A204.1 (cell line): ENCODE measurements at regions not wholly inside any gene's neighbourhood (a gene's known extent, or its start where the extent isn't known, plus 50 kb on each side); places are given as distances from the start of the nearest gene placed in this dataset.

Source experiments
- FAIRE-seq: peaks from 2 replicates; lab custom pipeline; 2012; peaks lifted over from hg19 to GRCh38; lab: Jason Lieb, UNC

DNA sequence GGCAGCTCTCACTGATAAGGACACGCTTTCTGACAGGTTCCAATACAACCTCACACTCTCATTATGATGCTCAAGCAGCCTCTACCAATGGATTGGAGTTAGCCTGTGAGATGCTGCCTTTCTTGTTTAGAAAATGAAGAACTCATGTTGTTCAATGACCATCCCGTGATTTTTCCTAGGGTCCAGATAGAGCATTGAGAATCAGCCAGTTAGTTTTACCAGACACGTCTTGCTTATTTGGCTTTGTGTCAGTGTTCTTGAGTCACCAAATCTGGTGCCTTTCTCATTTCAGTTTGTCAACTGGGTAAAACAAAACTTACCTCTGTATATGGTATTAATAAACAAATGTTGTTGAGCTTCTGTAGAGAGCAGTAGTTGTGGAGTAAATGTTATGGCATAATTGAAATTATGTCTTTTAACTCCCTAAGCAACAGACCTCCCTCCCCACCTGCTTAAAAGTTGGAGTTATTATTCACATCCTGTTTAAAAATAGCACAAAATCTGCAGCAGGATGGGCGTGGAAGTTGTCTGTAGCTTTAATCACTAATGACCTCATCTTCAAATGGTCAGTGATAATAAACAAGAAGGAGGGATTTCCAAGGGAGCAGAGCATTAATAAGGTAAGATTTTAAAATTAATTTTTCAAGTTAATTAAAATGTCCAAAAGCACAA lies 167.3 kb downstream of the HRH4 start:
- no peak for FAIRE-seq

DNA sequence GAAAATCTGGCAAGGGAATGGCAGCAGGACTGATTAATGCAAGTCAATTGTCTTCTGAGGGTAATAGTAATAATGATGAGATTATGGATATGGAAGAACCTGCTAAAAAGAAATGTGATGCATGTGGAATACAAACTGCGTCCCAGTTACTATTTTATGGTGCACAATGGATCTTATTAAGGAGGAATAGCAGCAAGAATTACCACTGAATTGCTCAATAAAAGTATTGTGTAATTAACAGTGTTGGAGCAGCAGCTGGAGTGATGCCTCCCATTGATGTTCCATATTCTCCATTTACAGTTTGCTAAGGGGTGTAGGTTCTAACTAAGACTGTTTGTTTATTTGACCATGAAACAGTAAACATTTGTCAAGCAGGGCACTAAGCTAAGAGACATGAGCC lies 167.9 kb downstream of the HRH4 start:
- FAIRE-seq = no peak

DNA sequence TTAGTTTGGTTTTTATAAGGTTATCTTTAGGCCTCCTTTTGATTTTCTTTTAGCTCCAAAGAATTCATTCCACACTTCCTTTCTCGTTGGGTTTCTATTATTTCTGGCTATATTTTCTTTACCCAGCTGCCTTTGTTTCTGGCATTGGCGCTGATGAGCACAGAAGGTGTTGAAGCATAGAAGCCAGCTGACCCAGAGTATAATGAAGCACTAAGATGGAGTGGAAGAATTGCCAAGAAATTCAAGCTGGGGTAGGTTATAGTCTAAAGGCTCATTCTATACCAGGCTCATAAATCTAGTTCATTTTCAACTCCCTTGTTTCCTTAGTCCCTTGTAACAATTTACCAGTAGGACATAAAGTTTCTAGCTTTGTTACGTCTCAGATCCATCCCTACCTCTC lies 169.5 kb downstream of the HRH4 start:
- FAIRE-seq = no peak

DNA sequence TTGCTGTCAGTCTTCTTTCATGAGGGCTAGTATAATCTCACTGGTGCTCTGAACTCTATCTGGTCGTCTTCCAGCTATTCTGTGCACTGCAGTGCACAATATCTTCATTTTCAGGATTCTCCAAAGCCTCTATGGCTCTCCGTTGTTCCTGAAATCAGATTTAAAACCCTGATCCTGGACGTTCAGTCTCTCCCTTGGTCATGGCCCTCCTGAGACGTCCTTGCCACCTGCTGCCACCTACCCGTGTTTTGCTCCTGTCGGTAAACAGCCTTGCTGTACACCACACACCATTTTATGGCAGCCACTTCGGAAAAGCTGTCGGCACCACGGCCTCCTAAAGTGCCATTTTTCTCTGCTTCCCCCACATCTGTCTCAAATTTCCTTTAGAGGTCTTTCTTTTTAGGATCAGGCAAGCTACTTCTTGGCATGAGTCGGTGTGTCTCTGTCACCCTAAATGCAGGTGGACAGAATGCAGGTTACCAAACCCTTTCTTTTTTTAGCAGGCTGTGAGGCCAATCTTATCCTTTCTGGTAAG lies 170.0 kb downstream of the HRH4 start:
- FAIRE-seq = no peak

DNA sequence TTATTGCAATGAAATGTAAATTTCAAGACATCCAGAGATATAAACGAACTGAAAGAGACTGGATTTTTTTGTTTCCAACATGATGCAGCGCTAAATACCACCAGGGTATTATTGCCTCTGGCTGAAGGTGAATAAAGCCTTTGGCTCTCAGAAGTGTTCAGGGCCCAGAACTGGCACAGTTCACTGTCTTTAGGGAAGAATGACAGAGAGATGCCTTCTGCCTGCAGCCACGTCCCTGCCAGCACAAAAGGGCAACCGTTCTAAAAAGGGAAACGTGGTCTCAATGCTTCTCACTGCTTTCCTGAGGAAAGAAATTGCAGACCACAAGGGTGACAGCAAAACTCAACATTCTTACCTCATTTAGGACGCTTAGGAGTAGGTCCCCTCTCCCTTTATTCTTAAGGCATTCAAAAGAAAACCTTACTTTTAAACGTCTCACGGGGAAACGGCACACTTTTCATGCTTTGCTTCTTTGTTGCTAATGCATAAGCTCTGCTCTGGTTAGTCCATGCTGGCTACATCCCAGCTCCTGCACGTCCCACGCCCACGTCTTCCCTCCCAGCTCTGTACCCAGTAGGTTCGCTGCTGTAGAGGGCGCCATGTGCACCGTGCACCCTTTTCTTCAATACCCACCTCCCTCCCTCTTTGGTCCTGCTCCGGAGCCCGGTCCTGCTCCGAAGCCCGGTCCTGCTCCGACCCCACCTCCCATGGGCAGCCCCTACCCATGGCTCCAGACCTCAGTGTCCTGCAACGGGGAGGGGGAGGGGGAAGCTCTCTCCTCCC lies 171.0 kb downstream of the HRH4 start:
- no peak for FAIRE-seq

DNA sequence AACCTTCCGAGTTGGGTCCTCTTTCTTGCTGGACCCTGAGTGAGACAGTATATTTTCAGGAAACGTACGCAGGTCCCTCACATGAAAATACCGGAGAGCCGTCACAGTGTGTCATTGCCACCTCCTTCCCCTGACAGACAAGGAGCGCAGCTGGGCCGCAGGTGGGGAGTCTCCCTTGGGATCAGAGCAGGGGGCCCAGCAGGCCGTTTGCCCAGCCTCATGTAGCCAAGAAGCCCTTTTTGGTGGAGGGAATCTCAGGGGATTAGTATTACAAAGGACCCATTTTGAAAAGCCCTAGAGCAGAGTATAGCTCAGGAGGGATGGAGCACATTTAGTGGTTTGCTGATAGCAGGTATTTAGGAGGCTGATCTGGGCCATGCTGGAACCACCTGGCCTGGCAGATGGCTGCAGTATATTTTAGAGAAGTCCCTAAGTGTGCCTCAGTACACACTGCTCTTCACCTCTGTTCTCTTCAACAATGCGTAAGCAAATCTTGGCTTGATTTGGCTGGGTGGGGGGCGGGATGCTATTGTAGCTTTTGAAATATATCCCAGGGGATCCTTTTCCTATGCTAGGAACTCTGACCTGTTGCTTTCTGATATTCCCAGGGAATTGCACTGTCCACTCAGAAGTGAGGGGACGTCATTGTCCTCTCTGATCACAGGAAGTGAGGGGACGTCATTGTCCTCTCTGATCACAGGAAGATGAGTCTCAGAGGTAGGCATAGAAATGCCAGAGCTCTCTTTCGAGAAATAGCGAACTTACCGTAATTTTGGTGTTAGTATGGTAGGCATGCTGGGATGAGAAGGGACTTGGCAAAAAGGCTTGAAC lies 171.9 kb downstream of the HRH4 start:
- FAIRE-seq = no peak

DNA sequence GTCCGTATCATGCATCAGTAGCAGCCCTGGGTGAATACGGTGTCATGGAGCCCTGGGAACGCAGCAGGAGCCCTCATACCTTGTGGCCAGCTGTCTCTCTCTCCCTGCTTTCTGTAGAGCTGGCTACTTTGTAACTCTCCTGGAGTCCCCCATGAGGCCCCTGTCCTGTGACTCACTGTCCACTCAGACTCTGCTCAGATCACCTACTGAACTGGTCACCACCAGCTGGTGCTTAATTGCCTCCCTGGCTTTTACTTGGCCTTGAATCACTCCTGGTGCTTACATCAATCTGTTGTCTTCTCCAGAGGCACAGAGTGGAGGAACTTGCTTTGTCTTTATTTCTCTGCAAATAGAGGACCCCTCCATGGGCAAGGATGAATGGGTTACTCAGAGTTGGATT lies 172.7 kb downstream of the HRH4 start:
- no peak for FAIRE-seq

DNA sequence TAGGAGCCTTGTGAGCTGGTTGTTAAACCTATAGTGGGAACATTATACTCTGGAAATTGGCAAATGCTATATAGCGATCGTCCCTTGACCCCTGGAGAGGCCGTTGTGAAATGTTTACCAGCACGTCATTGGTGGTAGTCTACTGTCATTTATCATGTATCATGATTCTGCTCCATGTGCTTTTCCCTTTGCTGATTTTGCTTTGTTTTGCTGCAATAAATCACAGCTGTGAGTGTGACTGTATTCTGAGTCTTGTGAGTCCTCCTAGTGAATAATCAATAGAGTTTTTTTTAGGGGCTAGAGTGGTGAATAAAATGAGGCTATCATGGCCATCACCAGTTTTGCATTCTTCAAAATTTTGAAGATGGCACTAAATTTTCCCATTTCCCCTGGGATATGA lies 189.1 kb downstream of the HRH4 start:
- FAIRE-seq = no peak

DNA sequence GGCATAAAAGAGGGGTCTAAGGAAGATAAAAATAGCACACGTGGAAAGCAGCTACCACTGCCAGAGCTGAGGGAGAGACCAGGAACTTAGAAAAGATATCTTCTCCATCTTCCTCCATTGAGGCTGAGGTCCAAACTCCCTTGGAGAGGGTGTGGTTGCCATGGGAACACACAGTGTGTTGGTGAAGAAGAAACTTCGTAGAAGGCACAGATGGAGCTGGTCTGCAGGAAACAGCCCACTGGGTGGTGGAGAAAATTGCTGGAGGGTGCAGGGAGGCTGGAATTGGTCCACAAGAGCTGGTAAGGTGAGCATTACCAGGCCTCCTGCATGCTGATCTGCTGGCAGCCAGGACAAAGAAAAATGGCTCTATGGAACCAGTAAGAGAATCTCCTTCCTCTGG lies 191.0 kb downstream of the HRH4 start:
- FAIRE-seq = no peak

DNA sequence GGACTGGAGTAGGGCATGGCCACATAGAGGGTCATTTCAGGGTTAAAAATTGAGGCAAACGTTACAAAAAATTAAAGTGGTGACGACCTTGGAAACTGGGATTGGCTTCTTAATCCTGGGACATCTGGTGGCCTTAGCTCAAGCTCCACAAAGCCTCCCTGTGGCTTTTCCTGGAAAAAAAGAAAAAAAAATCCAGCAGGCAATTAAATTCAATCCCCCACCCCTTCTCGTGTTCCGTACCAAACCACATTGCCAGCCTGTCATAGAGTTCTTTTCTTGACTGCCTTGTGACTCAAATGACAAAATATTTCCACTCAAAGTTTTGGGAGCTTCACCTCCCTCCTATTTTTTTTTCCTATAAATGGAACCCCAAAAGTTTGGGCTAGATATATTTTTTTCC lies 195.6 kb downstream of the HRH4 start:
- FAIRE-seq = no peak

DNA sequence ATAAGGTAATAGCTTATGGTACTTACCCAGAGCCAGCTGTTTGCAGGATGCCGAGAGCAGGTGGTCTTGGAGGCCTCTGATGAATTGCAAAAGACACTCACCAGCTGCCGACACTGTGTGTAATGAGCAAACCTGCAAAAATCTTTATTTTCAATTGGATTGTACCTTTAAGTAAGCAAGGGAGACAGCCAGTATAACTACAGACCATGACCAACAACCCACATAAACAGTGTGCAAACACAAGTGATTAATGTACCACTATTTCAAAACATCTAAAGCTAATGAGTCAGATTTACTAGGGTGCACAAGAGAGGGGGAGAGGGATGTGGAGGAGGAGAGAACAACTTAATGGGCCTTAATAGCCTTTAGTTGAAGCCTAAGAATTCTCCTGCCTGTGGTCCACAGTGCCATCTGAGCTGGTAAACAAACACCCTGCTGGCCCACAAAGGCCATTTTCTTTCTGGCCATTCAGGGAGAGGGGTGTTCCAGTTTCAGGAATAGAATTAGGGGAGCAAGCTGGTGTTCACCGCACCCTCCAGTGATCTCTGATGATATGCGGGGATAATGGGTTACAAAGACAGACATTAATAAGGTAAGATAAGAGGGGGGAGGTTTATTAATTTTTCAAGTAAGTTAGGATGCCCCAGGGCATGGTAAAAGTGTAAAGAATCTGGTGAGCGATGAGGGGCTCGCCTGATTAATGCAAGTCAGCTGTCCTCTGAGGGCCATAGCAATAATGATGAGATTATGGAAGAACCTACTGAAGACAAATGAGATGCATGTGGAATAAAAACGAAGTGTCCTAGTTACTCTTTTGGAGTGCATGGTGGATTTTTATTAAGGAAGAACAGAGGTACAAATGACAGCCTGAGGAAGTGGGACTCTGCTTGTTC lies 196.4 kb downstream of the HRH4 start:
- no peak for FAIRE-seq

DNA sequence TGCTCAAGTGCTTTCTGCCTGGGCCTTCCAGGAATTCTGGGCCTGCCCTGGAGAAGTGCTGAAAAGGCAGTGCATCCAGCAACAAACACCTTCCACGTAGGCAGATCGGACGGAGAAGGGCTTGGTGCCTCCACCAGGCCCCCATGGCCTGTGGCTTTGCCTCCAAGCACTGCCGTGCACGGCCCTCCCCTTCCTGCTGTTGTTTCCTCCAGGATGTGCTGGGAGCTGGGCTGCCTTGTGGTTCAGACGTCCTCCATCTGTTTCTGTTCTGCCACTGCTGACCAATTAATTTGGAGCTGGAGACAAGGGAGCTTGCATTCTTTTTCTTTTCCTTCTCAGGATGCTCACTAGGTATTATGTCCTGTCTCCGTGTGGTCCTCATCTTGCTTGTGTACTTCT lies 197.0 kb downstream of the HRH4 start:
- no peak for FAIRE-seq

DNA sequence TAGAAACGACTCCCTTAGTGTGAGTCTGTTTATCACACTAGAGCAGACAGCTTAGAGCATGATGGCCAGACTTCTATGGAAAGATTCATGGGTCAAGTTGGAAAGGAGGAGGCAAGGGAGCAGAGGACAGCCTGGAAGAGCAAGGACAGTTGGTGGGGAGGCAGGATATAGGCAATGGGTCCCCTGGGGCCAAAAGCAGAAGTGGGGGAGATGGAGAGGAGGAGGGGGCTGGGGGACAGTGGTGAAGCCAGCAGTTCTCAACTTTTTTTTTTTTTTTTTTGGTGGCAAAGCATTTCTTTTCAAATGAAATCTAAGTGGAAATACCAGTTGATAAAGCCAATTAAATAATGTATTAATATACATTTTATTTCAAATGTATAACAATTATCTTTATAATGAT lies 197.9 kb downstream of the HRH4 start:
- FAIRE-seq = no peak

DNA sequence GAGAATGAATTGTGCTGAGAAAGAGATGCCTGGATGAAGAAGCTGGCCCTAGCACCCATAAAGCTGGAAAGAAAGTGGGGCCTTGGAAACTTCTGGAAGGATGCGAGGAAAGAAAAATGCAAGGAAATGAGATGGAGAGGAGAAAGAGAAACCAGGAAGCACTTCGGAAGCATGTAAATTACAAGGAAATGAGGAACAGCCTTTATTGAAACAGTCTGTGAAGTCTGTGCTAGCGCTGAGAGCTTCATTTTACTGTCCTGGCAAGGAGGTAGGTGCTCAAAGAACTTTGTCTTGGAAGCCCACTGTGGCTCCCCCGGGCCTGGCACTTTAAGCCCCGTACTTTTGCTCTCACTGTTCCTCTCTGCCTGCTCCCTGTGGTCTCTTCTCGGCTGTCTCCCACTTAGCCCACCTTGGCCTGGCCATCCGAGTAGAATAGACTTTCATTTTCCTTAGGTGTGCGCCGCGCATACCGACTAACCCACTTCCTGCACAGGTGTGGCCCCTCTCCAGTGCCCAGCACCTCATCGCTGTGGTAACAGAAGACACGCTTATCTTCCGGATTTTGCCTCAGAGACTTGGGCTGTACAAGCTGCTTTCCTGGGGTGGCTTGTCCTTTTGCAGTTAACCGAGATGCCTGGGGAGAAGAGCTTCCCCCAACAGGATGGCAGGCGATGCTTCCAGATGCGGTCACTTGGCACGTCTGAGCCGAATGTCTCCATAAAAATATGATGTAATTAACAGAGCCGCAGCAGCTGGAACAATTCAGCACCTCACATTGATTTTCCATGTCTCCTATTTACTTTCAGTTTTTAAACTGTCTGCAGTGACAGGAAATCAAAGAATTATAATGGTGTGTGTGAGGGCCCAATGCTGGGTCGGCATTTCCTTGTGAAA lies 199.6 kb downstream of the HRH4 start:
- no peak for FAIRE-seq

DNA sequence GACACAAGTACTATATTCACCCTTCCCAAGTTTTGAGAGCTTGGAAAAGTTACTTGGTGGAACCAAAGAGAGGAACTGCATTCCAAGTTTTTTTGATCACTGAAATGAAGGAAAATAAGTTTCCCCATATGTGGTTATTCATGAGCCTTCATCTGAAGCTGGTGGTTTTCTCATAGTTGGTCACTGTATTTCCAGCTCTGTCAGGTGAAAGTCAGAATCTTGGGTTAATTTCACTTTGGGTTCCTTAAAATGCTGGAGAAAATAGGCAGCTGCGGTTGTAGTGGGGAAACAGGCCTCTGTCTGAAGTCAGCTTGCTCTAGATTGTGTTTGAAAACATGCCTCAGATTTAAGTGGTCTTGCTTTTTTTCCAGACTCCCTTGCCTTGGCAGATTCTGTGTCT lies 200.5 kb downstream of the HRH4 start:
- FAIRE-seq = no peak

DNA sequence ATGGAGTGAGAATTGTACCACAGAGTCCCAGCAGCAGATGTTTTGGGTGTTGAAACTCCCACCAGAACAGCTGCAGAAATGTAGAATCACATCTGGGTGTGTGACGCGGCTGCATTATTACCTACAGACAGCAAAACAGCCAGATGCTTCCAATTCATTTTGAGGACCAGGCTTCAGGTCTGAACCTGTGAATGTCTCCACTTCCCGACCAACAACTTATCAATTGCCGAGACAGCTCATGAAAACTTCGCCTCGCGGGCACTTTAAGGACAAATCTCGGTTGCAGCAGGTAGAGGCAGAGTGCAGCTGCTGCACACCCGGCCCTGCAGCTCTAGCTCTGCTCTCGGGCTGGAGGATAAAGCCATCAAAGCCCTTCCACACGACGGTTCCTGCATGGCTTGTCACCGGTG lies 202.0 kb downstream of the HRH4 start:
- no peak for FAIRE-seq

DNA sequence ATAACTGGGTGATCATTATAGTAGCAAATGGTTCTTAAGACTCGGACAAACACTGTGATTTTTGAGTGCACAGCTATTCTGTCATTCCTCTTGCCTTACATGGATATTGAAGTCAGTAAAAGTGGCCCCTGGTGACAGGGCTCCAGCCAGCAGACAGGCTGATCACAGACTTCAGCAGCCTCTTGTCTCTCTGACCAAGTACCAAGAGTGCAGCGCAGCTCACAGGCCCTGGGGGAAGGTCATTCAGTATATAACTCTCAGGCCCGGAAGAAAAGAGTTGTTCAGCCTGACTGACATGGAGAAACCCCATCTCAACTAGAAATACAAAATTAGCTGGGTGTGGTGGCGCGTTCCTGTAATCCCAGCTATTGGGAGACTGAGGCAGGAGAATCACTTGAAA lies 202.6 kb downstream of the HRH4 start:
- no peak for FAIRE-seq

DNA sequence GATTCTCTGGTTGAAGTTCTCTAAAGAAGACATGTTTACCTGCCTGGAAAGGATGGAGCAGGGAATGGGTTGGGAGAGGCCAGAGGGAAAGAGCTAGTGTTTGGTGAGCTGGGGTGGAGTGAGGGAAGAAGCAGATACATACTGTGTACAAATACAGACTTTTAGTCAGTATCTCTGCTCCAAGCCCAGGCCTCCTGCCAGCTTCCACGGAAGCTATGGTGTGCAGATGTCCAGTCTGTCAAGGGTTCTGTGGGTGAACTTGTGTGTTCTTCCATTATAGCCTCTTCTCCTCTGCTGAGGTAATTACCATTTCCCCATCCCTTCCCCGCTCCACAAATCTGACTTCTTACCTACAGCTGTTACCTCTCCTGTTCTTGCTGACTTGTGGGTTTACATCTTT lies 208.6 kb downstream of the HRH4 start:
- FAIRE-seq = no peak

DNA sequence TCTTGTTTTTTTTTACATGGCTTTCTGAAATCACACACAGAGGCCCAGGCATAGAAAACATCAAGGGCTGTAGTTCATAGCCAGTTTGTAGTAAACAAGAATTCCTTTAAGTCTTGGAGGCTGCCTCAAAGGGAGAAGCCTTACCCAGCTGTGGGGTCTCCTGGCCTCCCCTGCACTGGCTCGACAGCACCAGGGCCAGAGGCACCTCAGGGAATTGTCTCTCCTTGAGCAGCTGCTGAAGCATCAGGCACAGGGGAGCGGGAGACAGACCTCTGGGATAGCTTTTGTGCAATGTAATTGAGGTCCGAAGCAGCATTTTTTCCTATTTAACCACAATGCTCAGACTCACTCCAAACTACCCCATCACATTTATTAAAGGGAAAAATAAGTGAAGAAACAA lies 209.1 kb downstream of the HRH4 start:
- FAIRE-seq = no peak

DNA sequence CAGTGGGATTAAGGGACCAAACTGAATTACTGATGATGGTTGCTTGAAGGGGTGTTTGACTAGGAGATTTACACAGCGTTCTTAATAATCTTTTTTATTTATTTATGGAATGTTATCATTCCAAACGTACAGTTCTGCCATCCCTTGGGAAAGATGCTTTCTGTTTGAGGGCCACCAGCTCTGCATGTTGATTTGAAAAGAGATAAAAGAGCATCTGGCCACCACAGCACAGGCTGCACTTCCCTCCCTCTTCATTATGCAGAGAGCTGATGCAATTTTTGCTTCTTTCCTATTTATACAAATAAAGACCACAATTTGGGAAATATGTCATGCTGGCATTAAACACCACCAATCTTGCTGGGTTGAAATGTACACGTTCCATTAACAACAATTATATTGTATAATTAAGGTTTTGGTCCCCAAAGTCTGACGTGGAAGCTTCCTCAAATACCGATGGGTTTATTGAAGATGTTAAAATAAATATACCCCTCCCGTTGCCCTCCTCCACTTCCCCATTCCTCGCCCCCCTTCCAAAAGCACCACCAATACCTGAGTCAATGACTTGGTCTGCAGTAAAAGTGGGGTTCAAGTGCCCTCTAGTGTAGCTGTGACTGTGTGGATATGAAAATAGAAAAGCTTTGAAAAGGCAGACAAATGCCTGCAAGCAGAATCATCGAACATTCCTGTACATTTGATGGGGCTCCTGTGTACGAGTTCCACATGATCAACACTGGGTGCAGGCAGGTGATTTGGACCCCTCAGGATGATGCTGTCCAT lies 211.9 kb downstream of the HRH4 start:
- FAIRE-seq = no peak
